ENCODE measurements at regions not wholly inside any gene's neighbourhood (a gene's known extent, or its start where the extent isn't known, plus 50 kb on each side); places are given as distances from the start of the nearest gene placed in this dataset.

DNA sequence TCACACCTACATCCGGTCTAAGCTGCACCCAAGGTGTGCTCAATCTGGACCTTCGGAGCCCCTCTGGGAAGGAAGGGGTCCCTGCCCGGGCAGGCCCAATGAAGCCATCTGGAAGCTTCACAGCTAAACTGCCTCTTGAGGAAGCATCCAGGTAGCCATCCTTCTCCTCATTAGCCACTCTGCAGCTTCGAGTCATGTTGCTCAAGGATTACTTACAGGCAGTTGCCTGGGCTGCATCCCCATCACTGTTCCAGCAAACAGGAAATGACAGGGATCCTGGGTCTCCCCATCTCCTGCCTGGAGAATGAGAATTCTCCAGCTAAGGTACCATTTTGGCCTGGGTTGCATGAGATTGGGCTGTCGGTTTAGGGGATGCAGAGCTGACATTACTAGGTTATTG, 91.7 kb downstream of the ERMARD start:
- ATAC-seq (no peak), DNase-seq (ENCODE audit: low spot score) (no peak)
- H3K4me1 Mint-ChIP-seq: 0 out of 2 replicates have a peak, but pooled peaks cover 3% of the 10 kb centered on the region
- no peaks in the 10 kb centered on the region for H3K9me3 Mint-ChIP-seq
- TF ChIP-seq, protein P1, sequence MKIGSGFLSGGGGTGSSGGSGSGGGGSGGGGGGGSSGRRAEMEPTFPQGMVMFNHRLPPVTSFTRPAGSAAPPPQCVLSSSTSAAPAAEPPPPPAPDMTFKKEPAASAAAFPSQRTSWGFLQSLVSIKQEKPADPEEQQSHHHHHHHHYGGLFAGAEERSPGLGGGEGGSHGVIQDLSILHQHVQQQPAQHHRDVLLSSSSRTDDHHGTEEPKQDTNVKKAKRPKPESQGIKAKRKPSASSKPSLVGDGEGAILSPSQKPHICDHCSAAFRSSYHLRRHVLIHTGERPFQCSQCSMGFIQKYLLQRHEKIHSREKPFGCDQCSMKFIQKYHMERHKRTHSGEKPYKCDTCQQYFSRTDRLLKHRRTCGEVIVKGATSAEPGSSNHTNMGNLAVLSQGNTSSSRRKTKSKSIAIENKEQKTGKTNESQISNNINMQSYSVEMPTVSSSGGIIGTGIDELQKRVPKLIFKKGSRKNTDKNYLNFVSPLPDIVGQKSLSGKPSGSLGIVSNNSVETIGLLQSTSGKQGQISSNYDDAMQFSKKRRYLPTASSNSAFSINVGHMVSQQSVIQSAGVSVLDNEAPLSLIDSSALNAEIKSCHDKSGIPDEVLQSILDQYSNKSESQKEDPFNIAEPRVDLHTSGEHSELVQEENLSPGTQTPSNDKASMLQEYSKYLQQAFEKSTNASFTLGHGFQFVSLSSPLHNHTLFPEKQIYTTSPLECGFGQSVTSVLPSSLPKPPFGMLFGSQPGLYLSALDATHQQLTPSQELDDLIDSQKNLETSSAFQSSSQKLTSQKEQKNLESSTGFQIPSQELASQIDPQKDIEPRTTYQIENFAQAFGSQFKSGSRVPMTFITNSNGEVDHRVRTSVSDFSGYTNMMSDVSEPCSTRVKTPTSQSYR (CRISPR knock-in tag; IDR thresholded peaks at IDR 0.05): no peak
- TF ChIP-seq ZBTB21 (CRISPR knock-in tag; IDR thresholded peaks at IDR 0.05; ENCODE audit: borderline replicate concordance) (no peak), RELA (CRISPR knock-in tag; IDR thresholded peaks at IDR 0.05; ENCODE audit: borderline replicate concordance) (no peak), TP53 (CRISPR knock-in tag; IDR thresholded peaks at IDR 0.05) (no peak), CBFB (CRISPR knock-in tag; IDR thresholded peaks at IDR 0.05; ENCODE audit: low read depth) (no peak), ESRRA (CRISPR knock-in tag; IDR thresholded peaks at IDR 0.05; ENCODE audit: borderline replicate concordance) (no peak), HMGA2 (CRISPR knock-in tag; IDR thresholded peaks at IDR 0.05) (no peak), EMX1 (CRISPR knock-in tag; IDR thresholded peaks at IDR 0.05) (no peak), SMAD3 (CRISPR knock-in tag; IDR thresholded peaks at IDR 0.05; ENCODE audit: borderline replicate concordance) (no peak), IRF2 (CRISPR knock-in tag; IDR thresholded peaks at IDR 0.05; ENCODE audit: borderline replicate concordance, low read depth) (no peak), SMAD4 (CRISPR knock-in tag; IDR thresholded peaks at IDR 0.05) (no peak), ZNF219 (CRISPR knock-in tag; IDR thresholded peaks at IDR 0.05; ENCODE audit: borderline replicate concordance) (no peak), NFE2L1 (CRISPR knock-in tag; IDR thresholded peaks at IDR 0.05) (no peak), ETV6 (CRISPR knock-in tag; IDR thresholded peaks at IDR 0.05) (no peak), ZNF396 (CRISPR knock-in tag; IDR thresholded peaks at IDR 0.05; ENCODE audit: borderline replicate concordance) (no peak), RORB (CRISPR knock-in tag; IDR thresholded peaks at IDR 0.05) (no peak), ZNF423 (CRISPR knock-in tag; IDR thresholded peaks at IDR 0.05) (no peak), GABPB1 (CRISPR knock-in tag; IDR thresholded peaks at IDR 0.05) (no peak)
- TF ChIP-seq, protein P2, sequence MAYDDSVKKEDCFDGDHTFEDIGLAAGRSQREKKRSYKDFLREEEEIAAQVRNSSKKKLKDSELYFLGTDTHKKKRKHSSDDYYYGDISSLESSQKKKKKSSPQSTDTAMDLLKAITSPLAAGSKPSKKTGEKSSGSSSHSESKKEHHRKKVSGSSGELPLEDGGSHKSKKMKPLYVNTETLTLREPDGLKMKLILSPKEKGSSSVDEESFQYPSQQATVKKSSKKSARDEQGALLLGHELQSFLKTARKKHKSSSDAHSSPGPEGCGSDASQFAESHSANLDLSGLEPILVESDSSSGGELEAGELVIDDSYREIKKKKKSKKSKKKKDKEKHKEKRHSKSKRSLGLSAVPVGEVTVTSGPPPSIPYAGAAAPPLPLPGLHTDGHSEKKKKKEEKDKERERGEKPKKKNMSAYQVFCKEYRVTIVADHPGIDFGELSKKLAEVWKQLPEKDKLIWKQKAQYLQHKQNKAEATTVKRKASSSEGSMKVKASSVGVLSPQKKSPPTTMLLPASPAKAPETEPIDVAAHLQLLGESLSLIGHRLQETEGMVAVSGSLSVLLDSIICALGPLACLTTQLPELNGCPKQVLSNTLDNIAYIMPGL (CRISPR knock-in tag; IDR thresholded peaks at IDR 0.05): no peak
- TF ChIP-seq, protein P3, sequence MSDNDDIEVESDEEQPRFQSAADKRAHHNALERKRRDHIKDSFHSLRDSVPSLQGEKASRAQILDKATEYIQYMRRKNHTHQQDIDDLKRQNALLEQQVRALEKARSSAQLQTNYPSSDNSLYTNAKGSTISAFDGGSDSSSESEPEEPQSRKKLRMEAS (CRISPR knock-in tag; IDR thresholded peaks at IDR 0.05): no peak
- H3K27ac Mint-ChIP-seq: no peak overlapping the region
- no peaks in the 10 kb centered on the region for H3K36me3 Mint-ChIP-seq
- POLR2A ChIA-PET: no interaction called here
- no peak overlapping the region for H3K4me3 Mint-ChIP-seq
- CTCF ChIA-PET: interaction anchor here (1.3 to 5.9 kb wide), 2 partner anchors 11 to 53 kb away, joined by 5 to 46 read pairs; no protein-coding TSS in a partner anchor
- no peaks in the 10 kb centered on the region for H3K27me3 Mint-ChIP-seq (ENCODE audit: low read depth)

GRCh38 chr6:169841907-169842606, 90.6 kb downstream of the ERMARD start:
- Mint-ChIP-seq H3K27ac (no peak overlapping the region), H3K4me1 (0 out of 2 replicates have a peak, but pooled peaks cover 2% of the 10 kb centered on the region), H3K9me3 (no peaks in the 10 kb centered on the region), H3K4me3 (no peak overlapping the region), H3K27me3 (ENCODE audit: low read depth) (no peaks in the 10 kb centered on the region), H3K36me3 (no peaks in the 10 kb centered on the region)
- POLR2A ChIA-PET: no interaction called here
- DNase-seq (ENCODE audit: low spot score) (no peak), ATAC-seq (no peak)
- CTCF ChIA-PET: interaction anchor here (1.3 to 5.9 kb wide), 2 partner anchors 10 to 52 kb away, joined by 5 to 46 read pairs; no protein-coding TSS in a partner anchor
- TF ChIP-seq JAZF1 (CRISPR knock-in tag; IDR thresholded peaks at IDR 0.05): no peak
- no peak for TF ChIP-seq ZNF138 (CRISPR knock-in tag; conservative IDR thresholded peaks at IDR 0.05)
- no peak for TF ChIP-seq MXD4 (CRISPR knock-in tag; IDR thresholded peaks at IDR 0.05; ENCODE audit: borderline replicate concordance)
- no peak for TF ChIP-seq ZNF425 (CRISPR knock-in tag; conservative IDR thresholded peaks at IDR 0.05)
- TF ChIP-seq RORB (CRISPR knock-in tag; IDR thresholded peaks at IDR 0.05): no peak
- TF ChIP-seq KAT7 (CRISPR knock-in tag; IDR thresholded peaks at IDR 0.05; ENCODE audit: borderline replicate concordance): no peak
- TF ChIP-seq NR2C2 (CRISPR knock-in tag; IDR thresholded peaks at IDR 0.05): no peak
- TF ChIP-seq ZSCAN18 (CRISPR knock-in tag; IDR thresholded peaks at IDR 0.05): no peak
- TF ChIP-seq, protein P4, sequence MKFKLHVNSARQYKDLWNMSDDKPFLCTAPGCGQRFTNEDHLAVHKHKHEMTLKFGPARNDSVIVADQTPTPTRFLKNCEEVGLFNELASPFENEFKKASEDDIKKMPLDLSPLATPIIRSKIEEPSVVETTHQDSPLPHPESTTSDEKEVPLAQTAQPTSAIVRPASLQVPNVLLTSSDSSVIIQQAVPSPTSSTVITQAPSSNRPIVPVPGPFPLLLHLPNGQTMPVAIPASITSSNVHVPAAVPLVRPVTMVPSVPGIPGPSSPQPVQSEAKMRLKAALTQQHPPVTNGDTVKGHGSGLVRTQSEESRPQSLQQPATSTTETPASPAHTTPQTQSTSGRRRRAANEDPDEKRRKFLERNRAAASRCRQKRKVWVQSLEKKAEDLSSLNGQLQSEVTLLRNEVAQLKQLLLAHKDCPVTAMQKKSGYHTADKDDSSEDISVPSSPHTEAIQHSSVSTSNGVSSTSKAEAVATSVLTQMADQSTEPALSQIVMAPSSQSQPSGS (CRISPR knock-in tag; IDR thresholded peaks at IDR 0.05; ENCODE audit: borderline replicate concordance, low read depth): no peak

Measured in WTC11 (cell line).